ENCODE measurements at regions not wholly inside any gene's neighbourhood (a gene's known extent, or its start where the extent isn't known, plus 50 kb on each side); places are given as distances from the start of the nearest gene placed in this dataset.
"Not testable (repeated sequence)": the region's sequence is repeated elsewhere in the genome, so short reads cannot be mapped to it uniquely, and the experiment has no call there.

GRCh38 chr6:169406804-169407203 lies 153.2 kb upstream of the THBS2 start:
- in situ Hi-C loops (cut with HindIII; ENCODE audit: low pct_unique_long_range_greater_than_20kb, low sequenced_read_pairs) = no loop called here
- DNase-seq (ENCODE audit: low read depth, low spot score) = no peak

DNA sequence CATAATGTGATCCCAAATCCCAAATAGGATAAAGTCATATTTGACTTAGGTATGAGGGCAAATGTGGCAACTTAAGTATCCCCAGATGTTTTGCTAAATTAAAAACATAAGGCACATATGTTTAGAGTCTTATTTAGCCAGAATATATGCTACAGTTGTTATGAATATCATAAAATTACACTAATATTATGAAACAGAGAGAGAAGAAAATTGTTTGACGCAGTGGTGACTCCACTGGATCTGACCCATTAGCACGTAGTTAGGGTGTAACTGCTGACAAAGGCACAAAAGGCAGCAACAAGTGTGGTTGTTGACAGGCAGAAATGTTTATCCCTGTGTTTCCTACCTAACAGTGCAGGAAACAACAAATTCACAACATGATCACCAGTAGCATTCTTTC lies 152.4 kb upstream of the THBS2 start:
- in situ Hi-C loops (cut with HindIII; ENCODE audit: low pct_unique_long_range_greater_than_20kb, low sequenced_read_pairs) = no loop called here
- no peak for DNase-seq (ENCODE audit: low read depth, low spot score)

GRCh38 chr6:169404828-169405227 lies 151.2 kb upstream of the THBS2 start:
- DNase-seq (ENCODE audit: low read depth, low spot score) = no peak
- in situ Hi-C loops (cut with HindIII; ENCODE audit: low pct_unique_long_range_greater_than_20kb, low sequenced_read_pairs) = no loop called here

GRCh38 chr6:169398342-169399105 lies 144.9 kb upstream of the THBS2 start:
- peak; percentile 95 for DNase-seq (ENCODE audit: low read depth, low spot score)
- in situ Hi-C loops (cut with HindIII; ENCODE audit: low pct_unique_long_range_greater_than_20kb, low sequenced_read_pairs) = no loop called here

DNA sequence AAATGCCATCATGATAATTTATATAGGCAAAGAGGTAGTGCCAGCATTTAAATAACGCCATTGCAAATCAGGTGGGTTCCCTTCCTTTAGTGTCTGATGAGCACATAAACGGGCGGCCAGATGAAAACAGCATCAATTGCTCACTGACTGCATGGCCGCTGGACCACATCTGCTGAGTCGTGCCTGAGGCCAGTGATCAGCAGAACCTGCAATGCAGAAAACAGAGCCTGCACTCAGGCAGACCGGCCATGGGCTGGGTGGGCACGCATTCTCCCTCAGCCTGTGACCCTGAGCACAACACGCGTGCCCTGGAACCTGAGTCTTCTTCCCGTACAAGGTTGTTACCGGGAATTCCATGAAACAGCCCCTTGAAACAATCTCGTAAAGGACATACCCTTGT lies 144.0 kb upstream of the THBS2 start:
- in situ Hi-C loops (cut with HindIII; ENCODE audit: low pct_unique_long_range_greater_than_20kb, low sequenced_read_pairs) = no loop called here
- peak; percentile 24 for DNase-seq (ENCODE audit: low read depth, low spot score)

GRCh38 chr6:169396554-169397163 lies 143.0 kb upstream of the THBS2 start:
- in situ Hi-C loops (cut with HindIII; ENCODE audit: low pct_unique_long_range_greater_than_20kb, low sequenced_read_pairs) = no loop called here
- no peak for DNase-seq (ENCODE audit: low read depth, low spot score)

DNA sequence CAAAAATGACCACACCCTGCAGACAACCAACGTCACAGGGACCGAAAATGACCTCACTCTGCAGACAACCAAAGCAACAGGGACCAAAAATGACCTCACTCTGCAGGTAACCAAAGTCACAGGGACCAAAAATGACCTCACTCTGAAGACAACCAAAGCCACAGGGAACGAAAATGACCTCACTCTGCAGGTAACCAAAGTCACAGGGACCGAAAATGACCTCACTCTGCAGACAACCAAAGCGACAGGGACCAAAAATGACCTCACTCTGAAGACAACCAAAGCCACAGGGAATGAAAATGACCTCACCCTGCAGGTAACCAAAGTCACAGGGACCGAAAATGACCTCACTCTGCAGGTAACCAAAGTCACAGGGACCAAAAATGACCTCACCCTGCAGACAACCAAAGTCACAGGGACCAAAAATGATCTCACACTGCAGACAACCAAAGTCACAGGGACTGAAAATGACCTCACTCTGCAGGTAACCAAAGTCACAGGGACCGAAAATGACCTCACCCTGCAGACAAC lies 142.4 kb upstream of the THBS2 start:
- DNase-seq (ENCODE audit: low read depth, low spot score); in situ Hi-C loops (cut with HindIII; ENCODE audit: low pct_unique_long_range_greater_than_20kb, low sequenced_read_pairs): not testable (repeated sequence)

- in situ Hi-C loops (cut with HindIII; ENCODE audit: low pct_unique_long_range_greater_than_20kb, low sequenced_read_pairs) = no loop called here
- DNase-seq (ENCODE audit: low read depth, low spot score) = no peak
Measured at GRCh38 chr6:169395080-169395805, 141.6 kb upstream of the THBS2 start.

- in situ Hi-C loops (cut with HindIII; ENCODE audit: low pct_unique_long_range_greater_than_20kb, low sequenced_read_pairs) = no loop called here
- DNase-seq (ENCODE audit: low read depth, low spot score) = no peak
Measured at GRCh38 chr6:169393753-169394152, 140.1 kb upstream of the THBS2 start.

DNA sequence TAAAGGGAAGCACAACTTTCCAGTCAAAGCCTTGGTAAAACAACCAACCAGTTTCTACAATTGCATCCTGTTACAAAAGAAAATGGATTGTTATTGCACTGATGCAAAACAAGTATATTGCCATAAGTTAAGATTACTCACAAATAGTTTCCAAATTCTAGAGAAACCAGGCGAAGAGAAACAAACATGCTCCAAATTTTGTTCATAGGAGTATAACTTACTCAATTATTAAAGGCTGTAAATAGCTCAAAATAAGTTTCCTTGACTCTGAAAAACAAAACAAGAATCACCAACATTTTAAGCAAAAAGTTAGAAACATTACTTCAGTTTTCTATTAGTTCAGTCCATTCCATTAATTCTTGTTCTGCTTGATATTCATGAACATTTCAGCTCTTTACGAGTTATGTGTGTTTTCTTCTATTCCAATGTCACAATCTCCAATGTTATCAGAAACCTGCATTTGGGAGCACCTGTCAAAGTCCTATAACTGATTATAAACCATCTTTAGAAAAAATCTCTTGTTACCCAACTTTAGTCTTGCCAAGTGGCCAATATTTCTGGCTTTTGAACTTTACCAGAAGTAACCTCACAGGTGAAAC lies 137.9 kb upstream of the THBS2 start:
- DNase-seq (ENCODE audit: low read depth, low spot score) = no peak
- in situ Hi-C loops (cut with HindIII; ENCODE audit: low pct_unique_long_range_greater_than_20kb, low sequenced_read_pairs) = no loop called here

DNA sequence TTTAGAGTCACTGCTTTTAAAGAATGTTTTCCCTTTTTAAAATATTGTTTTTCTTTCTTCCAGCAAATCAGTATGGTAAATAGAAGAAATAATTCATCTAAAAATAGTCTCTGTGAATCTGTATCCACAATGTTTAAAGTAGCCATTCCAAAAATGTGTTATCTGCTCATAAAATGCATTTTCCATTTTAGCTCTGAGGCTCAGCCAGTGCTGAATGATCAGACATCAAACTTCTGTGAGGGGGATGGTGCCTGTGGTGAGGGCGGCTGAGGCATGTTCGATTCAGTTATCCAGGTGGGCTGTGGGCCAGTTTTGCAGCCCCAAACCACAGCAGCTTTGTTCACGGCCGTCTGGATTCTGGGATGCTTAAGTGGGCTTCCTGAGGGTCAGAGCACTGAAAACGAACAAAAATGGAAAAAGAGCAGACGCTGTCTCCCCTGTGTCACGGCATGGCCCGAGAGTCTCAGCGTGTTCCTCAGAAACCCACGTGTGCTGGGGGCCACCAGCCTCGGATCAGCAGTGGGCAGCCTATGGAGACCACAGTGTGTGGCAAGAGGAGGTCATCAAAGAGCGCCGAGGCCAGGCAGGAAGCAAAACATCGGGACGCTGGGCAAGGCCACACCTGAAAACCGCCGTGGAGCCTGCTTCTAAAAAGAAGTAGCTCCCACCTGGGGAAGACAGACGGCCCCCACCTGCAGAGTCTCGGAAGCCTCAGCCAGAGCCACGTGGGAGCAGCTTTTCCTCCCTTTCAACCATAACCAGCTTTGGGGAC lies 134.9 kb upstream of the THBS2 start:
- in situ Hi-C loops (cut with HindIII; ENCODE audit: low pct_unique_long_range_greater_than_20kb, low sequenced_read_pairs) = no loop called here
- no peak for DNase-seq (ENCODE audit: low read depth, low spot score)

- no peak for DNase-seq (ENCODE audit: low read depth, low spot score)
- in situ Hi-C loops (cut with HindIII; ENCODE audit: low pct_unique_long_range_greater_than_20kb, low sequenced_read_pairs) = no loop called here
Measured at GRCh38 chr6:169387809-169388383, 134.2 kb upstream of the THBS2 start.

DNA sequence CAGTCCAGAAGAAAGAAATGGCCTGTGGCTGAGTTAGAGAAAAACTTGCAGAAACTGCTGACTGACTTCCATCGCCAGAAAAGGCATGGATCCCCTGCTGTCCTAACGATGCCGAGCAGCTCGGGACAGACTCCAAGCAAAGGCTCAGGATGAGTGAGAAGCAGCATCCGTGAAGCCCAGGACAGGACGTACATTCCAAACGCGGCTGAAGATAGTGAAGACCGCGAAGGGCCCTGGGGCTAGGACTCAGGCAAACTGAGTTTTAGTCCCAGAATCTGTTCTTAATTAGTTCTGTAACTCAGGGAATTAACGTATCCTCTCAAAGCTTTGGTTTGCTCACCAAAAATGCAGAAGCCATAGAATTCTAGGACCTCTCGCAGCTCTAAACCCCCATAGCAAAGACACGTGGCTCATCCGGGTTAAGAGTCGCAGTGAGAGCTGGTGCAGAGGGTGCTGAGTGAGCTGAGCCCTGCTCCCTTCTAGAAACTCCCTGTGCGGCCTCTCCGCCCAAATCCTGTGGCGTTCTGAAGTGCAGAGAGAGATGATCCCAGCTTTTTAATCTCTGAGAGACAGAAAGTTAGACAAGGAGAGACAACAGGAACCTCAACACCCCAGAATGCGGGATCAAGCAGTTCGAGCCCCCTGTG lies 132.9 kb upstream of the THBS2 start:
- DNase-seq (ENCODE audit: low read depth, low spot score) = no peak
- in situ Hi-C loops (cut with HindIII; ENCODE audit: low pct_unique_long_range_greater_than_20kb, low sequenced_read_pairs) = no loop called here

- DNase-seq (ENCODE audit: low read depth, low spot score) = no peak
- in situ Hi-C loops (cut with HindIII; ENCODE audit: low pct_unique_long_range_greater_than_20kb, low sequenced_read_pairs) = no loop called here
Measured at GRCh38 chr6:169385237-169385880, 131.7 kb upstream of the THBS2 start.

DNA sequence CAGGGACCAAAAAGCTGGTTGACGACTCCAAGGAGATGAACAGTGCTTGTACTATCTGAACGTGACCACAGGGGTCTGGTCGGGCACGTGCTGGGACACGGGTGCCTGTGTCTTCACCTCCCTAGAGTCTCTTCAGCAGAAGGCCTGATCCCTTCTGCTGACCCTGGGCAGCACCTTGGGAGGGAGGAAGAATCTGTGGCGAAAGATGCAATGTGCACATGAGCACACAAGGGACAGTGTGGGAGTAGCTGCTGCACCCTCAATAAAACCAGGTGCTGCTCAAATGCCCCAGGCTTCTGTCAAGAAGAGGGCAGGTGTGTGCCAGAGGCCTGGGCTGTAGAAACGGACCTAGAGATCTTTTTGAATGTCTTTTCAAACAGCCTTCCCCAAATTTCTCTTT lies 130.6 kb upstream of the THBS2 start:
- in situ Hi-C loops (cut with HindIII; ENCODE audit: low pct_unique_long_range_greater_than_20kb, low sequenced_read_pairs) = no loop called here
- no peak for DNase-seq (ENCODE audit: low read depth, low spot score)

DNA sequence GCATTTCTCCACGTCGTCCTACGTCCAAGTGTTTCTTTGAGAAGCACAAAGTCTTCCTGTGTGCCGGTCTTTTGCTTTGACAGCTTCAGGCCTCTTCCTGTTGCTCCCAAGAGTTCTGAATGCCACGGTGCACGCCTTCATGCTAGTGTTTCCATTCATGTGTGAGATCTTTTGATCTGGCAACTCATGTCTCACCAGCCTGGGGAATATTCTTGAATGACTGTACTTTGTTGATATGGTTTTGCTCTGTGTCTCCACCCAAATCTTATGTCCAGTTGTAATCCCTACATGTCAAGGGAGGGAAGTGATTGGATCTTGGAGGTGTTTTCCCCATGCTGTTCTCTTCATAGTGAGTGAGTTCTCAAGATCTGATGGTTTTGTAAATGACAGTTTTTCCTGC lies 129.6 kb upstream of the THBS2 start:
- in situ Hi-C loops (cut with HindIII; ENCODE audit: low pct_unique_long_range_greater_than_20kb, low sequenced_read_pairs) = no loop called here
- DNase-seq (ENCODE audit: low read depth, low spot score) = no peak

Measured in SK-MEL-5 (cell line).